GM23338 (cell line): ENCODE measurements at regions not wholly inside any gene's neighbourhood (a gene's known extent, or its start where the extent isn't known, plus 50 kb on each side); places are given as distances from the start of the nearest gene placed in this dataset.

Experiments used
- ATAC-seq: fragments of 200-7000 bp; cut with Tn5 transposase; 3 replicates; pipeline ENCODE4 v1.9.1; 2020
- DNase-seq: peaks from one replicate; pipeline ENCODE4 v3.0.0-alpha.2; 2015; ENCODE audit warnings: low spot score
- H2AFZ ChIP-seq: fragments of 200-600 bp; sonication (generic); 2 replicates; pipeline ENCODE4 v1.8.0; 2016; ENCODE audit warnings: antibody characterized with exemption, mild to moderate bottlenecking, moderate library complexity
- H3F3A ChIP-seq: fragments of 200-600 bp; sonication (generic); replicated peaks from 2 replicates; pipeline ENCODE4 v1.8.0; 2017; ENCODE audit warnings: antibody characterized with exemption, mixed run types, low read depth
- H3K27ac ChIP-seq: fragments of 200-600 bp; sonication (generic); 2 replicates; pipeline ENCODE4 v1.6.1; 2016; ENCODE audit warnings: low read depth
- H3K27me3 ChIP-seq: fragments of 200-600 bp; sonication (generic); 2 replicates; pipeline ENCODE4 v1.8.0; 2016; ENCODE audit warnings: mild to moderate bottlenecking, mixed run types, moderate library complexity; ENCODE audit not compliant: insufficient read depth
- H3K36me3 ChIP-seq: fragments of 200-600 bp; sonication (generic); 2 replicates; pipeline ENCODE4 v1.8.0; 2016; ENCODE audit warnings: mild to moderate bottlenecking; ENCODE audit not compliant: insufficient read depth
- H3K4me1 ChIP-seq: fragments of 200-600 bp; sonication (generic); 2 replicates; pipeline ENCODE4 v1.8.0; 2016; ENCODE audit warnings: mild to moderate bottlenecking, moderate library complexity; ENCODE audit not compliant: insufficient read depth
- H3K4me2 ChIP-seq: fragments of 200-600 bp; sonication (generic); 2 replicates; pipeline ENCODE4 v1.7.1; 2017; ENCODE audit warnings: mixed run types
- H3K4me3 ChIP-seq: fragments of 200-600 bp; sonication (generic); 2 replicates; pipeline ENCODE4 v1.6.1; 2016; ENCODE audit warnings: mixed run types
- H3K79me2 ChIP-seq: fragments of 200-600 bp; sonication (generic); replicated peaks from 2 replicates; pipeline ENCODE4 v1.8.0; 2017; ENCODE audit warnings: mild to moderate bottlenecking; ENCODE audit not compliant: insufficient read depth
- H3K9me2 ChIP-seq: fragments of 200-600 bp; sonication (generic); 2 replicates; pipeline ENCODE4 v1.8.0; 2017; ENCODE audit not compliant: insufficient read depth
- H4K20me1 ChIP-seq: fragments of 200-600 bp; sonication (generic); replicated peaks from 2 replicates; pipeline ENCODE4 v1.8.0; 2017; ENCODE audit warnings: mild to moderate bottlenecking; ENCODE audit not compliant: insufficient read depth
- H3K27ac Mint-ChIP-seq: 2 replicates; pipeline ENCODE4 v1.8.0; 2020; ENCODE audit warnings: inconsistent platforms, mild to moderate bottlenecking, moderate library complexity, mixed read lengths
- H3K27me3 Mint-ChIP-seq: 3 replicates; pipeline ENCODE4 v1.8.0; 2022; ENCODE audit warnings: low read depth, mild to moderate bottlenecking, moderate library complexity, mixed read lengths, inconsistent platforms; ENCODE audit not compliant: insufficient read depth, poor library complexity
- H3K36me3 Mint-ChIP-seq: 3 replicates; pipeline ENCODE4 v1.8.0; 2021; ENCODE audit warnings: low read depth, mild to moderate bottlenecking, inconsistent platforms, moderate library complexity, mixed read lengths
- H3K4me1 Mint-ChIP-seq: 3 replicates; pipeline ENCODE4 v1.8.0; 2020; ENCODE audit warnings: mild to moderate bottlenecking, inconsistent platforms, mixed read lengths
- H3K4me3 Mint-ChIP-seq: 3 replicates; pipeline ENCODE4 v1.8.0; 2021; ENCODE audit warnings: moderate library complexity, mild to moderate bottlenecking, inconsistent platforms, mixed read lengths
- H3K9me3 Mint-ChIP-seq: 3 replicates; pipeline ENCODE4 v1.8.0; 2020; ENCODE audit warnings: moderate library complexity, mild to moderate bottlenecking, inconsistent platforms, mixed read lengths
- CREB1 ChIP-seq: fragments of 250-450 bp; sonication (Bioruptor Pico); IDR thresholded peaks from 2 replicates; pipeline ENCODE4 v1.5.0; 2020; ENCODE audit warnings: low read depth, mild to moderate bottlenecking, moderate library complexity
- CTCF ChIP-seq, 2 experiments: fragments of 200-600 bp in 1 of 2; sonication (generic) in 1 of 2; conservative IDR thresholded peaks; 2 replicates each; pipeline versions ENCODE4 v1.5.1 to v1.6.1; 2016 to 2017; ENCODE audit warnings: antibody characterized with exemption in 2 of 2, low read depth in 2 of 2, mild to moderate bottlenecking in 2 of 2, moderate library complexity in 1 of 2
- ETS1 ChIP-seq: IDR thresholded peaks from 2 replicates; pipeline ENCODE4 v1.6.1; 2016; ENCODE audit warnings: antibody characterized with exemption
- EZH2 ChIP-seq: fragments of 200-600 bp; sonication (generic); IDR thresholded peaks from one replicate; pipeline ENCODE4 v1.8.0; 2017; ENCODE audit warnings: antibody characterized with exemption, mild to moderate bottlenecking, low read depth; ENCODE audit not compliant: unreplicated experiment
- EZH2phosphoT487 ChIP-seq: fragments of 200-600 bp; sonication (generic); IDR thresholded peaks from one replicate; pipeline ENCODE4 v1.8.1; 2018; ENCODE audit warnings: antibody characterized with exemption; ENCODE audit not compliant: unreplicated experiment
- JUNB ChIP-seq: IDR thresholded peaks from one replicate; pipeline ENCODE4 v1.6.1; 2016; ENCODE audit warnings: antibody characterized with exemption; ENCODE audit not compliant: unreplicated experiment
- NANOG ChIP-seq: IDR thresholded peaks from 2 replicates; pipeline ENCODE4 v1.6.1; 2016; ENCODE audit warnings: antibody characterized with exemption, borderline replicate concordance
- POLR2AphosphoS5 ChIP-seq: IDR thresholded peaks from 2 replicates; pipeline ENCODE4 v1.6.1; 2016; ENCODE audit warnings: antibody characterized with exemption, low read depth
- REST ChIP-seq: IDR thresholded peaks from one replicate; pipeline ENCODE4 v1.6.1; 2018; ENCODE audit warnings: antibody characterized with exemption; ENCODE audit not compliant: unreplicated experiment
- STAT1 ChIP-seq: IDR thresholded peaks from one replicate; pipeline ENCODE4 v1.6.1; 2016; ENCODE audit warnings: antibody characterized with exemption; ENCODE audit not compliant: unreplicated experiment
- ZNF114 ChIP-seq: fragments of 250-450 bp; sonication (Bioruptor Pico); IDR thresholded peaks from 2 replicates; pipeline ENCODE4 v1.5.0; 2020; ENCODE audit warnings: mild to moderate bottlenecking, moderate library complexity
- ZNF462 ChIP-seq: fragments of 250-450 bp; sonication (Bioruptor Pico); IDR thresholded peaks from 2 replicates; pipeline ENCODE4 v1.5.0; 2020; ENCODE audit warnings: mild to moderate bottlenecking, moderate library complexity

GRCh38 chrX:39008549-39008948, 207.3 kb downstream of the MID1IP1 start:
- no peaks in the 10 kb centered on the region for H3K4me1 ChIP-seq

More at GRCh38 chrX:39008549-39008948, 207.3 kb downstream of the MID1IP1 start:
- H3K36me3 Mint-ChIP-seq = no peaks in the 10 kb centered on the region
- no peaks in the 10 kb centered on the region for H3K9me3 Mint-ChIP-seq
- Histone ChIP-seq H3K4me2 (no peak overlapping the region), H3K79me2 (no peaks in the 10 kb centered on the region), H4K20me1 (no peaks in the 10 kb centered on the region), H3F3A (no peaks in the 10 kb centered on the region), H3K9me2 (no peaks in the 10 kb centered on the region), H2AFZ (no peak overlapping the region), H3K36me3 (no peaks in the 10 kb centered on the region), H3K27me3 (no peaks in the 10 kb centered on the region), H3K27ac (no peak overlapping the region), H3K4me3 (no peak overlapping the region)
- ATAC-seq (no peak), DNase-seq (no peak)
- H3K4me1 Mint-ChIP-seq = no peaks in the 10 kb centered on the region
- H3K4me3 Mint-ChIP-seq = no peak overlapping the region
- H3K27me3 Mint-ChIP-seq = no peaks in the 10 kb centered on the region
- H3K27ac Mint-ChIP-seq = no peak overlapping the region
- TF ChIP-seq POLR2AphosphoS5 = no peak
- TF ChIP-seq CREB1 (CRISPR knock-in tag) = no peak
- no peak for TF ChIP-seq STAT1
- no peak for TF ChIP-seq EZH2
- no peak for TF ChIP-seq JUNB
- TF ChIP-seq NANOG = no peak
- TF ChIP-seq ZNF114 (CRISPR knock-in tag) = no peak
- no peak for TF ChIP-seq ETS1
- TF ChIP-seq CTCF (conservative IDR thresholded peaks at IDR 0.05; ENCODE audit: low read depth in 2 of 2) = no peak
- TF ChIP-seq EZH2phosphoT487 = no peak
- TF ChIP-seq REST = no peak
- TF ChIP-seq ZNF462 (CRISPR knock-in tag) = no peak
